SK-N-MC (cell line): ENCODE measurements at regions not wholly inside any gene's neighbourhood (a gene's known extent, or its start where the extent isn't known, plus 50 kb on each side); places are given as distances from the start of the nearest gene placed in this dataset.

ENCODE experiments used
- EZH2 ChIP-seq: fragments of 200-600 bp; sonication (generic); IDR thresholded peaks from one replicate; pipeline ENCODE4 v1.6.1; 2017; ENCODE audit warnings: antibody characterized with exemption
- POLR2AphosphoS5 ChIP-seq: IDR thresholded peaks from 2 replicates; pipeline ENCODE4 v1.6.1; 2012; ENCODE audit warnings: mild to moderate bottlenecking, low read depth, low read length, borderline replicate concordance

DNA sequence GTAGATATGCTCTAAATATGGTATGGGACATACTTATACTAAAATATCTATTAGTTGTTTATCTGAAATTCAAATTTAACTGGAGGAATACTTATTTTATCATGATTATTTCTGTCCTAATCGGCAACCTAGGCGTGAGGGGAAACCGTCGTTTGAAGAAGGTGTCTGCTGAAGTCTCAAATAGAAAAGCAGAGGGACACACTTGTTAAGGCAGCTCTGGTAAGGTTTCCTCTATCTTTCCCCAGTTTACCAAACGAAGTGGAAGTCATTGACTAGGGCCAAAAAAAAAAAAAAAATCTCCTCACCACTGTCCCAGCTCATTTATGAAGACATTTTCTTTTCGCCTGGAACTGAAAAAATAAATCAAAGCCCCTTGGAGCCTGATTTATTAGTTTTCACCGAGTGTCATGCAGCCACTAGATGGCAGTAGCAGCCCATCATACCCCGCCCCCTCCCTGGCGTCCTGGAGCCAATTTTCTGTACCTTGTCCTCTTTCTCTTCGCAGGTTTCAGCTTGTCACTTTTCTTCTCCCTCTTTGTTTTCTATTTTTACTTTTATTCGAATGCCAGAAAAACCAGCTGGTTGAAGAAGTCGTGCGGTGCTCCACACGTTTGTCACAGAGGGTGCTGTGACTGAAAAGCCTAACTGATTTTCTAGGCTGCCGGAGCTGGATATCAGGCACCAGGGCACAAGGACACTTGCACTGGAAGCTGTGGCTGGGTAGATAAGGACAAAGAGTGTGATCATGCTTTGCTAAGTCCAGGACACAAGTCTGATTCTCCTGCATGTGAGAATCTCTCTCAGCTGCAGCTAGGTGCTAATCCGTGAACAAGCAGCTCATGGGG lies 238.7 kb downstream of the ZPLD1 start:
- no peak for TF ChIP-seq EZH2
- TF ChIP-seq POLR2AphosphoS5: no peak
